ENCODE measurements at regions not wholly inside any gene's neighbourhood (a gene's known extent, or its start where the extent isn't known, plus 50 kb on each side); places are given as distances from the start of the nearest gene placed in this dataset.
A peak's percentile ranks its signal among the peaks of the same experiment; 100 is the strongest.

DNA sequence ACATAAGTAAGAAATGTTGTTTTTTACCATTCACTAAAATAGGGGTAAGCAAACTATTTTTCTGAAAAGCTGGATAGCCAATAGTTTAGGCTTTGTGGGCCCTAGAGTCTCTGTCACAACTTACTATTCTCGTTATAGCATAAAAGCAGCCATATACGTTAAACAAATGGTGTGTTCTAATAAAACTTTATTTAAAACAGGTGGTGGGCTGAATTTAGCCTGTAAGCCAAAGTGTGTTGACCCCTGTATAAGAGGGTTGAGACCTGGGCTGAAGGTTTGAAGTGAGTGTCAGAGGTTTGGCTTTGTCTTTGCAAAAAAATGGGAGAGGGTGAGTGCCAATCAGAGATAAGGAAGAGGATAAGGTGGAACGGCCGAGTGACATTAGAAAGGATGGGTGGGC, 197.2 kb downstream of the RNF144B start:
- in situ Hi-C loops (cut with MboI; ENCODE audit: low pct_unique_long_range_greater_than_20kb, low sequenced_read_pairs): no loop called here
- no peak for DNase-seq

DNA sequence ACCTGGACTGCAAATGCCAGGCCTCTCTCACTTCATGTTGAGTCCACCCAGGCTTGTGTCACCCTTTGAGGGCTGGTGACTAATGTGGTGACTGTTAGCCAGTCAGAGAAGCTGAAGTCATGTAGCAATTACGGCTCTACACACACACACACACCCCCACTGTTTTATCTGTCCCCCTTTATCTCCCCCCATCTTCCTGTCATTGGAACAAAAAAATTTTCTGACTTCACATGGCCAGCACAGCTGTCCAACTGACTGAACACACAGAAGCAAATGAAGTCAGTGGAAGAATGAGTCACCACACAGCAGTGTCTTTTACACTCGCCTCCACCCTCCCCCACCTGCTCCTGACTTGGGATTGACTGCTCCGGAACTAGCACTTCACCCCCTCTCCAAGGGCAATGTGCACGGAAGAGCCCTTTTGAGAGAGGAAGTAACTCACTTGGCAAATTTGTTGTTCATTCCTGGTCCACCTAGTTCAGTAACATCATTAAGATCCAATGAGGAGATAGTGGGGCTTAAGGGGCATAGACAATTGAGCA, 198.0 kb downstream of the RNF144B start:
- no peak for DNase-seq
- in situ Hi-C loops (cut with MboI; ENCODE audit: low pct_unique_long_range_greater_than_20kb, low sequenced_read_pairs): no loop called here

DNA sequence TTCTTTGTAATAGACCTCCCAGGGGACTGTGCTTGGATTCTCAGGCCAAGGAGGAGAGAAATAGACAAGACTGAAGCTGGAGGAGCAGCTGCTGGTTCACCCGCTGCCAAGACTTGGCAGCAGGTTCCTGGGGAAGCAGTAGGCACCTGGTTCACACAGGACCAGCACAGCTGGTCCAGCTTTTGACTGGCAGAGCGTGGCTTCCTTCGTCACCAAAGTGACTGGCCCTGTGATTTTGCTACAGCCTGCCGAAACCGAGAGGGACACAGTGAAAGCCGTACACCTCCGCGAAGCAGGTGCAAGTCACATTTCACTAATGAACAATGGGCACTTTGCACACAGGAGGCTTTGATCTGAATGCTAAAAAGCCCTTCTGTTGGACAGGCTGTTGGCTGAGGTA, 199.0 kb downstream of the RNF144B start:
- in situ Hi-C loops (cut with MboI; ENCODE audit: low pct_unique_long_range_greater_than_20kb, low sequenced_read_pairs): no loop called here
- no peak for DNase-seq

DNA sequence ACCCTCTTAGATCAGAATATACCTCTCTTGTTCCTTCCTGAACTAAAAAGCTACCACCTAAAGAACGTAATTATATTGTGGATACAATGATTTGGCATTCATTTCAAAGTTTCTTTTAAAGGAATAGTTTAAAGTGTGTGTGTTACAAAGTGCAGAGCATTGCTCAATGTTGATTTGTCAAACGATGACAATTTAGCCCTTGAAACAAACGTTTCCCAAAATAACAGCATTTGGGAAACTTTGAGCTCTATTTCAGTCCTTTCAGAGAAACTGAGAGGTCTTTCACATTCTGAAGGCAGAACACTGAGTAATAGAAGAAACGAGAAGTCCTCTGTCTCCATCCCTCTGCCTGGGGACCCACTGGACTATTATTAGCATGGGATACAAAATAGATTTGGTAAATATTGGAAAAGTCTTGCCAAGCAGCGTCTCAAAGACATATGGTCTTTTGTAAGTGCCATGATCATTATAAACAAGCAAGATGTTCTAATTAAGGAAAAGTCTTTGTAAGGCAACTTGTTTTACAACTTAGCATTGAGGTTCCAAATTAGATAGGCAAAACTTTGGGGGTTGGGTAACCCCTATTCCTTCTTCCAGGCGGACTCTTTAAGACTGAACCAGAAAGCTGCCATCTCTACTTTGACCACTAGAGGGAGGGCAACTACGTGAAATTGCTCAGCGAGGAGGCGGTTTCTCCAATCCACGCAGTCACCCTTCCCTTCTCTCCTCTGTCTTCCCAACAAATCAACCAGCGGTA, 208.8 kb downstream of the RNF144B start:
- peak; percentile 60 for DNase-seq
- in situ Hi-C loops (cut with MboI; ENCODE audit: low pct_unique_long_range_greater_than_20kb, low sequenced_read_pairs): no loop called here

DNA sequence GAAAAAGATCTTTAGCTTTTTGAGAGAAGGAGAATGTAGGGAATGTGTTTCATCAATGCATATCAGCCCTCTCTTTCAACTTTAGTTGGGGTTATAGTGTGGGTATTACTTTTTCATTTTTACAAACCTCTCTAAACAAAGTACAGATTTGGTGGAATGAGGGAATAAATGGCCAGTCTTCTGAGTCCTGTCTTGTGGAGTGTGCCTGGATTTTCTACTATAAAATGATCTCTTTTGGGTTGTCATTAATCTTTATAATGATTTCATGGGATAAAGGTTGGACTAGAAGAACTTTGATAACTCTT, 209.3 kb downstream of the RNF144B start:
- in situ Hi-C loops (cut with MboI; ENCODE audit: low pct_unique_long_range_greater_than_20kb, low sequenced_read_pairs): no loop called here
- DNase-seq: no peak

DNA sequence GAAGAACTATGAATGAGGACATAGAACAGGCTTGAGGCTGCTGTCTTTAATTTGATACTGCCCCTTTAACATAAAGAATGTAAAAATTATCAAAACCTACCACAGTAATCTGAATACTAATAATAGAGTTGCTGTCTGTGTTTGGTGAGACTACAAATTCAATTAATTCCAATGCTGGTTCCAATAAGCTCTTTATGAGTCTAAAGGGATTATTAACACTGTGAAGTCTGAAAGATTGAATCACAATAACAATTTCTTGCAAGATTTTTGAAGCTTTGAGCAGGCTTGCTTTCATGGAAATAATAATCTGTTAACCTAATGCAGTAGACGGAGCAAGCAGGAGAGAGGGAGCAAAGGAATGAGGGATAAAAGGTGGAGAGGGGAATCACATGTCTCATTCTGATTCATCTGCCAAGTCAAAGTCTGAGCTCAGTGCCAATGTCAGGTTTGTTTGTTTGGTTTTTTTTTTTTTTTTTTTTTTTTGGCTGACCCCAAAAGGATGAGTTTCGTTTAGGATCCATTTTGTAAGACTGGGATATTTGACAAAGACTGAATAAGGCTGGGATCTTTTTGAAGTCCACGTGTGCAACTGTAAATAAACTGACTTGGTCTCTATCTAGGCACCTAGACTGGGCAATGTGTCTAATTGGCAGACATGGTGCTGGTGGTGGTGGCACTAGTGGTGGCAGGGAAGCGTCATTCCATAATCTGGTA, 211.6 kb downstream of the RNF144B start:
- in situ Hi-C loops (cut with MboI; ENCODE audit: low pct_unique_long_range_greater_than_20kb, low sequenced_read_pairs): no loop called here
- no peak for DNase-seq

DNA sequence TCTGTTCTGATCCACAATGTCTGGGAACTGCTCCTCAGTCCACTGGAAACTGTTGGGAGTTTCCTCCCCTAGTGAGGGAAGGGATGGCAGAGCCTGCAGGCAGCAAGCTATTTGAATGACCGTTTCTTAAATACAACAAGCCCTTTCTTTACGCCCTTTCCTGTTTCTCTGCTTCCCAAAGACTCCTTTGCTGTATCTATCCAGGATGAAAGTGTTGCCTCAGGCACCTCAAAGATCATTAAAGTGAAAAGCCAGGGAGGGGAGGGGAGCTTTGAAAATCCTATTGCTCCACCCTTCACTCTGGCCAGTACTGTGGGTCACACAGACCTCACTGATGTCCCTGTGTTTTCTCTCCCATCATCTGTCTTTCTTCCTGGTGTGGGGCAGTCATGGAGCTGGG, 213.1 kb downstream of the RNF144B start:
- no peak for DNase-seq
- in situ Hi-C loops (cut with MboI; ENCODE audit: low pct_unique_long_range_greater_than_20kb, low sequenced_read_pairs): no loop called here

DNA sequence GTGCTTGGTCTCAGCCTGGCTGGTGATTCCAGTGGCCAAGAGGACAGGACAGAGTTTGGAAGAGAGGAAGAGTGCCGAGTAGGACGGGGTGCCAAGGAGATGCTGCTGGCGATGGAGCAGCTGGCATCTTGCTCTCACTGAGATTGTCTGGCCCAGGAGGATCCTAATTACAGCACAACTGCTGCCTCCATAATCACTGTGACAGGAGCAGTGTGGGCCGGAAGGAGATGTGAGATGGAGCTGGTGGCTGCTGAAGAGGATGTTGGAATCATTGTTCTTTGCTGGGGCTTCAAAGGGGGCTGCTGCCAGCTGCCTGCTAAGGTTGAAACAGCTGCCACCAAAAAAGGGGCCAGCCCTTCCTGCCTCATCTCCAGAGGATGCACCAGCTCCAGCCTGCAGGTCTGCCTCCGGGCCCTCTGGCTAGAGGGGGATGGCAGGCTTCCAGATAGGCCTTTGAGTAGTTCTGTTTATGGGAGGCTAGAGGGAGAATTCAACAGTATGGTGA, 214.4 kb downstream of the RNF144B start:
- DNase-seq: no peak
- in situ Hi-C loops (cut with MboI; ENCODE audit: low pct_unique_long_range_greater_than_20kb, low sequenced_read_pairs): no loop called here

DNA sequence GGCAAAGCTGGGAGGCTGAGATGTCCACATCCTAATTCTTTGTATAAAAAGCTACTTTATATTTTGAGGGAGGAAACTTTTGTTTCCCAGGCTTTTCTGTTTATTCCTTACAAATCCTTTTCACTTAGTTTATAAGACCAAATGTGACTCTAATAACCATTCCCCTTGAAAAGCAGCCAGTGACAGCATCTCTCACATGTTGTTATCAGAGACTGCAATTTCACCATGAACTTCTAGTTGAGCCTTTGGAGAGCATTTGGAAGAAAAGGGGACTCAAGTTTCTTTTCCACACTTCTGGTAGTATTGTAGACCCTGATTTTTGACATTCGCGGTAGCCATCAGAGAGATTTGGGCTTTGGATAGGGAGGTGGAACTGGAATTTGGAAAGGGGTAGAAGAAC, 215.8 kb downstream of the RNF144B start:
- in situ Hi-C loops (cut with MboI; ENCODE audit: low pct_unique_long_range_greater_than_20kb, low sequenced_read_pairs): no loop called here
- DNase-seq: no peak

DNA sequence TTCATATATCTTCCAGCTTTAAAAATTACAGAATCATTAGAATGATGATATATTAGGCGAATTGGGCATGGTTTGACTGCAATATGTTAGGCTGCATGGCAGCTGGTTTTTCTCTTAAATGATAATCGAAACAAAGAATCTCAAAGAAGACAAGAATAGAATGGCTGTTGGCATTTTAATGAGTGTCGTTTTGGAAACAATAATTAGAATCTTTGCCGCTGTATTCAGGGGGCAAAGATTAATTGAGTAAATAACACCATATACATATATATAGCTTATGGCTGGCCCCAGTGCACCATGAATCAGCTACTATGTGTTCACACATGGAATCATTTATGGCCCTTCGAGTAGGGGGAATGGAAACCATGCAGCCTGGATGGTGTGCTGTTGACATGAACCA, 216.2 kb downstream of the RNF144B start:
- in situ Hi-C loops (cut with MboI; ENCODE audit: low pct_unique_long_range_greater_than_20kb, low sequenced_read_pairs): no loop called here
- DNase-seq: no peak

DNA sequence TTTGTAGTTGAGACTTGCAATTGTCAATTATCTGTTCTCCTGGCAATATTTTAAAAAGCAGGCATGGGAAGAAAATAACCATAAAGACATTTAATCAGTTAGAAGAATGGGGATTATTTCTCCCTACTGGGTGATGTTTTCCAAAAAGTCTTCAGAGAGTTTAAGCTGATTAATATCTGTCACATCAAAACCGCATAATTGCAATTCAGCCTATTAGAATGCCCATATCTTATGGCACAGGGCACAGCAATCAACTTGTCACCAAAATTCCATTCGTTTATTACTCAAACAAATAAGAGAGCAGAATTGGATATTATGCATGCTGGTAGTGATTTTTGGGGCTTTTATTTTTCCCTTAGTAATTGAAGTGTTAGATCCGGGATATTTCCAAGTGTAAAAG, 218.7 kb downstream of the RNF144B start:
- in situ Hi-C loops (cut with MboI; ENCODE audit: low pct_unique_long_range_greater_than_20kb, low sequenced_read_pairs): no loop called here

DNA sequence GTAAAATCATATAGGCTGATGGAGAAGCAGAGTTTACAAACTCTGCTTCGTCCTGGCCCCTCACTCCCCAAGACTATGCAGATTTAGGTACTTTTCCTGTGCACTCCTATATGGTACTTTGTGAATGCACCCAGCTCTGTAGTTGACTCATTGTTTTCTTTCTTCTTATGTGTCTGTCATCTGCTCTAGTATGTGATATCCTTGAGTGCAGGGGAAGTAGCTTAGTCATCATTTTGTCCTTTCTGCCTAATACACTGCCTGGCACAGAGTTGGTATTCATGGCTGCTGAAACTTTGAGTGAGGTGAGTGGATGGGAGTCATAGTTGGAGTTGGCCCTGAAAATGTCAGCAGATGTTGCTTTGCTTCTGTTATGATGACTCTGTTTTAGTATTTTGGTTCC, 222.6 kb downstream of the RNF144B start:
- no peak for DNase-seq
- in situ Hi-C loops (cut with MboI; ENCODE audit: low pct_unique_long_range_greater_than_20kb, low sequenced_read_pairs): no loop called here

More for the DNA sequence above, 218.7 kb downstream of the RNF144B start:
- DNase-seq: no peak

DNA sequence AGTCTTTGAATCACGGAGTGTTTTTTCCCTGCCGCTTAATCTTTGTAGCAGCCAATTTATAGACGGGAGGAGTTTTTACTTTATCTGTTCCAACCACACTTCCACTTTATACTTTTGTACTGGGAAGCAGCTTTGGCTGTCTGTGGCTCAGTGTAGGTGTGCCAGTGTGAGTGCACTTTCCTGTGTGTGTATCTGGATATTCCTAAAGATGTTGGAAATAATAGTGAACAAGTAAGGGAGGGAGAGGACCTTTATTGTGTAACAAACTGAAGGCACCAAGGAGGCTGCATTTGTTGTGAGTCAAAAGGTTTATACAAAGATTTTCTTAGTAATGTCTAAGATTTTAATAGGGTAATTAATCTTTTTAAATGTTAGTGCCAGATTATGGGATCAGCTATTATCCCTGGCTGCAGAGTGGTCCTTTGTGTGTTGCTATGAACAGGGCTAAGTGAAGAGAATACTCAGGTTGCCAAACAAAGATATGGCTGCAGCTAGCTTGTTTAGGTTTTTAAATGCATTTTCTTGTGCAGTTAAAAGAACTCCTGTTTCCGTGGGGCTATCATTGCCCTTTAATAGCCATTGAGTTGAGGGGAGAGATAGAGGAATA, 226.3 kb downstream of the RNF144B start:
- in situ Hi-C loops (cut with MboI; ENCODE audit: low pct_unique_long_range_greater_than_20kb, low sequenced_read_pairs): no loop called here
- no peak for DNase-seq

DNA sequence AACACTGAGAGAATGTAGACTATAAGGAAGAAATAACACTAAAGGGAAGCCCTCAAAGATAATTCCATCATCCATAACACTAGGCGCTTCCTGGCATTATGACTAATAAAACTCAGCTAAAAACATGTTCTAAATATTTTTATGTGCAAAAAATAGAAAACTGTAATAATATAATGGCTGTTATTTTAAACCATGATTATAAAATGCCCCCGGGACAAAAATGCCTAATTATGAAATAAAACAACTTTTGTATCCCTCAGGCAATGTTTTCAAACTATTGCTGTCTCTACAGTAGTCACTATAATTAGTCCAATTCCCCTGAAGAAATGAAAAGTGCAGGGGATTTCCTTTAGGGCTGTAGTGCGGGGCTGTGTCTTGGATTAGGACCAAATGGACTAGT, 242.4 kb downstream of the RNF144B start:
- in situ Hi-C loops (cut with MboI; ENCODE audit: low pct_unique_long_range_greater_than_20kb, low sequenced_read_pairs): no loop called here
- DNase-seq: no peak

DNA sequence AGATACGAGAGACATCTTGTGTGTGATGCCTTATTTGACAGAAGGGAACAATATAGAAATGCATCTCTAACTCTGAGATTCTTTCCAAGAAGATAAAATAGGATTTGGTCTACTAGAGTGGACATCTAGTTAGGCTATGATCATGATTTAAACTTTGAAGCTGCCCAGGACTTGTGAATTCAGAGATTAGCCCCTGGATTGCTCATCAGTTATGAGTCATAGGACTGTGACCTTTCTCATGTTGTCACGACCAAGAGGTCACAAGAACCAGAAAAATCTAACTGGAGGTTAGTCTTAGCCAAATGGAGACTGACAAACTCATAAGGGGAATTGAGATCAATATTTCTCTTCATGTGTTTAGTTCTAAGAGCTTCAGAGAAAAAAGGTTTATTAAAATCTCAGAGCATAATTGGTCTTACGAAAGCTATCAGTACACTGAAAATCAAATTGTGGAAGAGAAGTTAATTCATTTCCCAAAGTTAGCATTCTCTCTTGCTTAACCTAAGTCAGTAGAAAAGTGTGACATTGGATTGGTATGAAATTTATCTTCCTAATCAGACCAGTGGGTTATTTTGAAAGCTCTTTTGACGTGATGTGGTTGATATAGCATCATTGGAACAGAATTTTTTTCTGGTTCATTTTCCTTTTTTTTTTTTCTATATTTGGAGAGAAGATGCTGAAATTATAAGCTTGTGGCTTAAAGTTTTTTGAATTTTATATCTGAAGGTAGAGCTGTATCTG, 245.7 kb downstream of the RNF144B start:
- in situ Hi-C loops (cut with MboI; ENCODE audit: low pct_unique_long_range_greater_than_20kb, low sequenced_read_pairs): no loop called here
- DNase-seq: no peak

DNA sequence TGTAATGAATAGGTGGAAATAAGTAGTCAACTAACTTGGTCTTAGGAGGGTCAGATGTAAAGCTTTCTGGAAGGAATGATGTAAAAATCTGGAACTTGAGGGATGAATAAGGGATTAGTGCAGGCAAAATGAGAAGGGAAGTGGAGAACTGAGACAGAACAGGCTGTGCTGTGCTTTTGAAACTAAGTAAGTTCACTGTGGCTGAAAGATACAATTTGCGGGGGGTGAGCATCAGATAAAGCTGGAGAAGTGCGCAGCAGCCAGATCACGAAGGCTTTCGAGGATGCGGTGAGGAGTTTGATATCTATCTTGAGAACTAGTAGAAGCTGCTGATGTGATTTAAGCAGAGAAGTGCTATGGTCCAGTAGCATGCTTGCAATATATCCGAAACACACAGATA, 247.8 kb downstream of the RNF144B start:
- no peak for DNase-seq
- in situ Hi-C loops (cut with MboI; ENCODE audit: low pct_unique_long_range_greater_than_20kb, low sequenced_read_pairs): no loop called here

DNA sequence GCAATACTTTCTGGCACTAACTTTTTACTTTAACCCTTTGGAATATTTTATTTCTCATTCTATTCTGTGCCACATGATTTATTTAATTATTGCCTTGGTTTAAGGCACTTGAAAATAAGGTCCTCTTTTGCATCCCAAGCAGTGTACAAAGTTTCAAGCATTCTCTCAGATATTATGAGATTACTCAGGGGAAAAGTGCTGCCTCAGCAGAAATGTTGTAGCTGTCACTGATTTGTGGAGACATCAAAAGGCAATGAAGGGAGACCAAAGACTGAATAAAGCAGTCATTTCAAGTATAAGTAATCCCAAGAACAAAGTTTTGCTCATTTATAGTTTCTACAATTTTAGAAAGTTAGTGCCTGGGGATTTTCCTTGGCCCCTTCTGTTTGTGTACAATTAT, 253.0 kb downstream of the RNF144B start:
- DNase-seq: no peak
- in situ Hi-C loops (cut with MboI; ENCODE audit: low pct_unique_long_range_greater_than_20kb, low sequenced_read_pairs): no loop called here

DNA sequence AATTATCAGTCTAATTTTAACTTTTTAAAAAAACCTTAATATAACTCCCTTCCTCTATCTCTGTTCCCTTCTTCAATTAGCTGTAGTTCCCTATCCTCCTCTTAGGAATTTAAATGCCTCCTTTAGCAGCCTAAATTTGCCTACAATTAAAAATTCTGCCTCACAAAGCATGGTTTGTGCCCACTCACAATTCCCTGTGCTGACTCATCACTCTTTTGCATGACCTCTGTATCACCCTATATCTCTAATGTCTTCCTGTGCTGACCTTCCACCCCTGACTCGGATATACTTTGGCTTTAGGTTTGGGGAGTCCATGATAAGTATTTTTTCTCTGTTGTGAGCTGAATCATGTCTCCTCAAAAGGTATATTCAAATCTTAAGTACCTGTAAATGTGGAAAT, 253.6 kb downstream of the RNF144B start:
- no peak for DNase-seq
- in situ Hi-C loops (cut with MboI; ENCODE audit: low pct_unique_long_range_greater_than_20kb, low sequenced_read_pairs): no loop called here

DNA sequence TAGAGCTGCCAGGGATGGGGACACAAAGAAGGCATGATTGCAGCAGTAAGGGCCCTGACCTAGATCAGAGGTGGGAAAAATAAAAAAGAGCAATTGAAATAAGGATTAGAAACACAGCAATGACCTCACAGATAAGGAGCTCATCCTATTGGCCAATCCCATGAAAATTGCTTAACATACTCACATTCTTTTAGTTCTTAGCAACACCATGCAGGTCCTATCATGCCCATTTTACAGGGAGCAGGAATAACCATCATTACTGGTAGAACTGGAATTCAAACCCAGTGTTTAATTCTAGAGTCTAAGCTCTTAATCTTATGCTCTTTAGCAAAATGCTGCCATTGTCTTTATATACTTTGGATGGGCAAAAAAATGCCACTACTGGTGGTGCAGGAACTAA, 267.7 kb downstream of the RNF144B start:
- no peak for DNase-seq
- in situ Hi-C loops (cut with MboI; ENCODE audit: low pct_unique_long_range_greater_than_20kb, low sequenced_read_pairs): no loop called here

DNA sequence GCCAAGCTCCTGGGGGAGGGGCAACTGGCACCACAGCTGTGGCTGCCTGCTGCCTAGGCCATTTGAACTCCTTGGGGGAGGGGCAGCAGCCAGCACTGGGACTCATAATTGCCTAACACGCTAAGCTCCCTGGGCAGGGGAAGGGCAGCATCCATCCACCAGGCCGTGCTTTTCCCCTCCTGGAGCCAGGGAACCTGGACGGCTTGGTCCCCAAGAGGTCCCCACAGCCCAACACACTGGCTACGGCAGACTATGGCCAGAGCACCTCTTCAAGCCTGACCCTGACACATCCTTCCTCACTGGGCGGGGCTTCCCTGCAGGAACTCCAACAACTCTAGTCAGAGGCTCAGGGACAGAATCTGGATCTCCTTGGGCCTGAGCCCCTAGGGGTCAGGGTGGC, 269.4 kb downstream of the RNF144B start:
- in situ Hi-C loops (cut with MboI; ENCODE audit: low pct_unique_long_range_greater_than_20kb, low sequenced_read_pairs): no loop called here
- DNase-seq: no peak

All from KBM-7 (cell line).